ENCODE measurements at regions not wholly inside any gene's neighbourhood (a gene's known extent, or its start where the extent isn't known, plus 50 kb on each side); places are given as distances from the start of the nearest gene placed in this dataset.

DNA sequence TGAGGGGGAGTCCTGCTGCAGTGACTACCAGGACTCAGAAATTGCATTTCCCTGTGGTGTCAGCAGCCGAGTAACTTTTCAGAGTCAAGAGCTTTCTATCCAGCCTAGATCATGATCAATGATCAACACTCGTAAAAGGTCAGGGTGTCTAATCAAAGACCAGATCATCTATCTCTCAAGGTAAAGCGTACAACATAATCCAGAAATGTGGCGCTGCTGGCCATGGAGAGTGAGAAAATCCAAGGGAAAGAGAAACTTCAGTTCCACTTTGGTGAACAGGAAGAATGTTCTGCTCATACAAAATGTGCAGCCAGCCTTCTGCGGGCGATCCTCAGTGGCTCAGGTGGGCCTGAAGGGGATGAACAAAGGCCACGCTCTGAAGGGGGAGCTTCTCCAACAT, 1005.8 kb upstream of the NR2F2 start:
- Histone ChIP-seq H3K9ac (ENCODE audit: low read depth, low read length, poor library complexity, severe bottlenecking) (no peak overlapping the region), H2AFZ (ENCODE audit: low read length) (no peak overlapping the region)

GRCh38 chr15:95325763-95326404, 1004.6 kb upstream of the NR2F2 start:
- Histone ChIP-seq H3K79me2 (ENCODE audit: insufficient read depth, low read length) (no peaks in the 10 kb centered on the region), H3K36me3 (ENCODE audit: insufficient read depth, low read length) (no peaks in the 10 kb centered on the region), H4K20me1 (ENCODE audit: insufficient read depth, low read length, poor library complexity, severe bottlenecking) (no peaks in the 10 kb centered on the region), H3K9me2 (replicated peaks; ENCODE audit: low read depth, low read length) (no peaks in the 10 kb centered on the region), H3K27me3 (ENCODE audit: insufficient read depth, low read length, poor library complexity, severe bottlenecking) (no peaks in the 10 kb centered on the region), H3K4me1 (ENCODE audit: insufficient read depth, low read length, poor library complexity, severe bottlenecking) (no peaks in the 10 kb centered on the region), H3K9me3 (ENCODE audit: insufficient read depth, low read depth, low read length) (no peaks in the 10 kb centered on the region), H3K4me3 (ENCODE audit: low read length, poor library complexity, severe bottlenecking) (no peak overlapping the region), H2AFZ (ENCODE audit: low read length) (no peak overlapping the region), H3K4me2 (ENCODE audit: low read depth, low read length, poor library complexity, severe bottlenecking) (no peak overlapping the region), H3F3A (ENCODE audit: low read depth) (no peaks in the 10 kb centered on the region), H3K9ac (ENCODE audit: low read depth, low read length, poor library complexity, severe bottlenecking) (no peak overlapping the region)
- TF ChIP-seq, protein P1, sequence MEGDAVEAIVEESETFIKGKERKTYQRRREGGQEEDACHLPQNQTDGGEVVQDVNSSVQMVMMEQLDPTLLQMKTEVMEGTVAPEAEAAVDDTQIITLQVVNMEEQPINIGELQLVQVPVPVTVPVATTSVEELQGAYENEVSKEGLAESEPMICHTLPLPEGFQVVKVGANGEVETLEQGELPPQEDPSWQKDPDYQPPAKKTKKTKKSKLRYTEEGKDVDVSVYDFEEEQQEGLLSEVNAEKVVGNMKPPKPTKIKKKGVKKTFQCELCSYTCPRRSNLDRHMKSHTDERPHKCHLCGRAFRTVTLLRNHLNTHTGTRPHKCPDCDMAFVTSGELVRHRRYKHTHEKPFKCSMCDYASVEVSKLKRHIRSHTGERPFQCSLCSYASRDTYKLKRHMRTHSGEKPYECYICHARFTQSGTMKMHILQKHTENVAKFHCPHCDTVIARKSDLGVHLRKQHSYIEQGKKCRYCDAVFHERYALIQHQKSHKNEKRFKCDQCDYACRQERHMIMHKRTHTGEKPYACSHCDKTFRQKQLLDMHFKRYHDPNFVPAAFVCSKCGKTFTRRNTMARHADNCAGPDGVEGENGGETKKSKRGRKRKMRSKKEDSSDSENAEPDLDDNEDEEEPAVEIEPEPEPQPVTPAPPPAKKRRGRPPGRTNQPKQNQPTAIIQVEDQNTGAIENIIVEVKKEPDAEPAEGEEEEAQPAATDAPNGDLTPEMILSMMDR (conservative IDR thresholded peaks at IDR 0.05; ENCODE audit: low read length) = no peak

More for the DNA sequence above, 1005.8 kb upstream of the NR2F2 start:
- no peaks in the 10 kb centered on the region for H3K36me3 ChIP-seq (ENCODE audit: insufficient read depth, low read length)
- H3F3A ChIP-seq (ENCODE audit: low read depth) = no peaks in the 10 kb centered on the region
- H4K20me1 ChIP-seq (ENCODE audit: insufficient read depth, low read length, poor library complexity, severe bottlenecking) = no peaks in the 10 kb centered on the region
- H3K79me2 ChIP-seq (ENCODE audit: insufficient read depth, low read length) = no peaks in the 10 kb centered on the region
- H3K27me3 ChIP-seq (ENCODE audit: insufficient read depth, low read length, poor library complexity, severe bottlenecking) = no peaks in the 10 kb centered on the region
- H3K4me2 ChIP-seq (ENCODE audit: low read depth, low read length, poor library complexity, severe bottlenecking) = no peak overlapping the region
- no peak overlapping the region for H3K4me3 ChIP-seq (ENCODE audit: low read length, poor library complexity, severe bottlenecking)
- H3K9me3 ChIP-seq (ENCODE audit: insufficient read depth, low read depth, low read length) = no peaks in the 10 kb centered on the region
- TF ChIP-seq EZH2phosphoT487 (IDR thresholded peaks at IDR 0.05; ENCODE audit: borderline replicate concordance) = no peak
- TF ChIP-seq, protein P1 (conservative IDR thresholded peaks at IDR 0.05; ENCODE audit: low read length) = no peak
- H3K4me1 ChIP-seq (ENCODE audit: insufficient read depth, low read length, poor library complexity, severe bottlenecking) = no peaks in the 10 kb centered on the region
- no peaks in the 10 kb centered on the region for H3K9me2 ChIP-seq (replicated peaks; ENCODE audit: low read depth, low read length)

DNA sequence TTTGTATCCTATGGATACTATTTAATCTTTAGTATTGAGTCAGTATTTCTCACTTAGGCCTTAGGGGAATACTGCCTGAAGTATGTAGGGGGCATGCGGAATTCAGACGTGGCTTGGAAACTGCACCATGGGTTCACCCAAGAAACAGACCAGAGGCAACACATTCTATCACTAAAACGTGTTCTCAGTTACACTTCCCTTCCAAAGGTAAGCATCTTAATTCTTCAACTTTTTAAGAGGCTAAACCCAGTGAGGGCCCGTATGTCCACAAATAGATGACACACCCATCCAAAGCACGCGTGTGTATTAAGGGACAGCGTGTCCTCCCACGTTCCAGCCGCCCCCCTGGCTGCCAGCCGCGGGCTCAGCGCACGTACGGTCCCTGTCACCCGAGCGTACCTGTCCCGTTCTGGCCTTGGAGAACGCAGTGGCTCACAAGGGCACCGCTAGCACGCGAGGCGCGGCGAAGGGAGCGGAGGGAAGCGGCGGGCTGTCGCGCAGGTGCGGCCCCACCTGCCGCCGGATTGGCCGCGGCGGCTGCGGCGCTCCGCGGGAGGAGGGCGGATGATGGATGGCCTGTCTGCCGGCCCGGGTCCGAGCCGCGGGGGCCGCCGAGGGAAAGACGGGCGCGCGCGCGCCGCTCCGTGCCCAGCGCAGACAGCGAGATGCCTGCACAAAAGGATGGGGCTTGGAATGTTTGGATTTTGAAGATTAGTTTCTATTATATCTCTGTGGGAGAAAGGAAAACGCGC, 1003.9 kb upstream of the NR2F2 start:
- H3K4me1 ChIP-seq (ENCODE audit: insufficient read depth, low read length, poor library complexity, severe bottlenecking) = no peaks in the 10 kb centered on the region
- H3K9me2 ChIP-seq (replicated peaks; ENCODE audit: low read depth, low read length) = no peaks in the 10 kb centered on the region
- no peak overlapping the region for H3K4me2 ChIP-seq (ENCODE audit: low read depth, low read length, poor library complexity, severe bottlenecking)
- no peaks in the 10 kb centered on the region for H3K9me3 ChIP-seq (ENCODE audit: insufficient read depth, low read depth, low read length)
- H3K36me3 ChIP-seq (ENCODE audit: insufficient read depth, low read length) = no peaks in the 10 kb centered on the region
- H2AFZ ChIP-seq (ENCODE audit: low read length) = no peak overlapping the region
- H3K4me3 ChIP-seq (ENCODE audit: low read length, poor library complexity, severe bottlenecking) = no peak overlapping the region
- H3K9ac ChIP-seq (ENCODE audit: low read depth, low read length, poor library complexity, severe bottlenecking) = no peak overlapping the region
- H4K20me1 ChIP-seq (ENCODE audit: insufficient read depth, low read length, poor library complexity, severe bottlenecking) = no peaks in the 10 kb centered on the region
- H3K79me2 ChIP-seq (ENCODE audit: insufficient read depth, low read length) = no peaks in the 10 kb centered on the region
- H3F3A ChIP-seq (ENCODE audit: low read depth) = no peaks in the 10 kb centered on the region
- no peaks in the 10 kb centered on the region for H3K27me3 ChIP-seq (ENCODE audit: insufficient read depth, low read length, poor library complexity, severe bottlenecking)
- TF ChIP-seq, protein P1 (conservative IDR thresholded peaks at IDR 0.05; ENCODE audit: low read length) = no peak
- TF ChIP-seq EZH2phosphoT487 (IDR thresholded peaks at IDR 0.05; ENCODE audit: borderline replicate concordance) = no peak
